Bronchial epithelial cell (primary cell): ENCODE measurements at regions not wholly inside any gene's neighbourhood (a gene's known extent, or its start where the extent isn't known, plus 50 kb on each side); places are given as distances from the start of the nearest gene placed in this dataset.

Experiments
- DNase-seq: peaks from one replicate; pipeline ENCODE4 v3.0.0-alpha.2; 2010; ENCODE audit warnings: low read depth
- FAIRE-seq: peaks from 2 replicates; lab custom pipeline; 2011; peaks lifted over from hg19 to GRCh38; lab: Jason Lieb, UNC
- H3K27me3 ChIP-seq: 2 replicates; pipeline ENCODE4 v1.5.1; 2011; ENCODE audit warnings: low read length; ENCODE audit not compliant: control insufficient read depth, insufficient read depth
- H3K36me3 ChIP-seq: 2 replicates; pipeline ENCODE4 v1.5.1; 2011; ENCODE audit warnings: low read length; ENCODE audit not compliant: control insufficient read depth, insufficient read depth
- H3K4me3 ChIP-seq: 2 replicates; pipeline ENCODE4 v1.5.1; 2011; ENCODE audit warnings: mild to moderate bottlenecking, low read depth, low read length, control low read depth
- CTCF ChIP-seq: IDR thresholded peaks from 2 replicates; pipeline ENCODE4 v1.5.1; 2011; ENCODE audit warnings: mild to moderate bottlenecking, moderate library complexity, low read length, control low read depth, inconsistent platforms; ENCODE audit not compliant: insufficient read depth, severe bottlenecking

- DNase-seq (no peak), FAIRE-seq (no peak)
- TF ChIP-seq CTCF, result no peak
- Histone ChIP-seq H3K27me3 (no peaks in the 10 kb centered on the region), H3K4me3 (no peak overlapping the region), H3K36me3 (no peaks in the 10 kb centered on the region)
Observed at GRCh38 chr4:186810613-186811150, 87.0 kb upstream of the FAT1 start.

- FAIRE-seq (no peak), DNase-seq (no peak)
- no peak overlapping the region for H3K4me3 ChIP-seq
- no peaks in the 10 kb centered on the region for H3K27me3 ChIP-seq
- no peaks in the 10 kb centered on the region for H3K36me3 ChIP-seq
- TF ChIP-seq CTCF, result no peak
Observed at GRCh38 chr4:186812592-186812991, 88.9 kb upstream of the FAT1 start.

- FAIRE-seq (no peak), DNase-seq (no peak)
- H3K36me3 ChIP-seq, result no peaks in the 10 kb centered on the region
- no peak for TF ChIP-seq CTCF
- no peak overlapping the region for H3K4me3 ChIP-seq
- no peaks in the 10 kb centered on the region for H3K27me3 ChIP-seq
Observed at GRCh38 chr4:186813377-186814068, 89.9 kb upstream of the FAT1 start.

- Histone ChIP-seq H3K4me3 (no peak overlapping the region), H3K36me3 (no peaks in the 10 kb centered on the region), H3K27me3 (no peaks in the 10 kb centered on the region)
- DNase-seq (no peak), FAIRE-seq (no peak)
- TF ChIP-seq CTCF, result no peak
Observed at GRCh38 chr4:186814535-186815070, 90.9 kb upstream of the FAT1 start.

- peak; percentile 11 for DNase-seq
- no peak overlapping the region for H3K4me3 ChIP-seq
- FAIRE-seq, result no peak
- no peak for TF ChIP-seq CTCF
- no peaks in the 10 kb centered on the region for H3K36me3 ChIP-seq
- no peaks in the 10 kb centered on the region for H3K27me3 ChIP-seq
Observed at GRCh38 chr4:186819342-186820086, 95.9 kb upstream of the FAT1 start.
